ENCODE measurements at regions not wholly inside any gene's neighbourhood (a gene's known extent, or its start where the extent isn't known, plus 50 kb on each side); places are given as distances from the start of the nearest gene placed in this dataset.

GRCh38 chr2:236656166-236656565, 86.5 kb downstream of the ACKR3 start:
- no peak for DNase-seq

- DNase-seq: no peak
Measured at GRCh38 chr2:236656721-236657120, 87.1 kb downstream of the ACKR3 start.

- no peak for DNase-seq
Measured at GRCh38 chr2:236657215-236657614, 87.6 kb downstream of the ACKR3 start.

GRCh38 chr2:236657801-236658200, 88.2 kb downstream of the ACKR3 start:
- DNase-seq: no peak

GRCh38 chr2:236658974-236659757, 89.5 kb downstream of the ACKR3 start:
- DNase-seq: no peak

GRCh38 chr2:236659758-236660150, 90.1 kb downstream of the ACKR3 start:
- DNase-seq: peak; percentile 79

GRCh38 chr2:236661061-236661761, 91.6 kb downstream of the ACKR3 start:
- DNase-seq: no peak

- DNase-seq: no peak
Measured at GRCh38 chr2:236661762-236662110, 92.1 kb downstream of the ACKR3 start.

- DNase-seq: no peak
Measured at GRCh38 chr2:236662231-236663185, 92.9 kb downstream of the ACKR3 start.

- no peak for DNase-seq
Measured at GRCh38 chr2:236663287-236664101, 93.9 kb downstream of the ACKR3 start.

- DNase-seq: no peak
Measured at GRCh38 chr2:236664136-236664535, 94.5 kb downstream of the ACKR3 start.

- no peak for DNase-seq
Measured at GRCh38 chr2:236665101-236665500, 95.5 kb downstream of the ACKR3 start.

- no peak for DNase-seq
Measured at GRCh38 chr2:236665572-236666118, 96.0 kb downstream of the ACKR3 start.

GRCh38 chr2:236666646-236667204, 97.1 kb downstream of the ACKR3 start:
- DNase-seq: no peak

GRCh38 chr2:236667526-236667925, 97.9 kb downstream of the ACKR3 start:
- DNase-seq: no peak

GRCh38 chr2:236668531-236668969, 98.9 kb downstream of the ACKR3 start:
- no peak for DNase-seq

- DNase-seq: no peak
Measured at GRCh38 chr2:236670235-236670620, 100.6 kb downstream of the ACKR3 start.

GRCh38 chr2:236671896-236672562, 102.4 kb downstream of the ACKR3 start:
- DNase-seq: no peak

GRCh38 chr2:236672606-236673005, 103.0 kb downstream of the ACKR3 start:
- DNase-seq: no peak

- no peak for DNase-seq
Measured at GRCh38 chr2:236673126-236673822, 103.6 kb downstream of the ACKR3 start.

GRCh38 chr2:236673823-236674185, 104.2 kb downstream of the ACKR3 start:
- no peak for DNase-seq

Measured in NCI-H1105 treated with DMSO at 0.1 percent for 48 hours (cell line).